HG03520 (cell line): ENCODE measurements at regions not wholly inside any gene's neighbourhood (a gene's known extent, or its start where the extent isn't known, plus 50 kb on each side); places are given as distances from the start of the nearest gene placed in this dataset.

Source experiments
- ATAC-seq: cut with Tn5 transposase; IDR thresholded peaks from one replicate; pipeline ENCODE4 v1.9.1; 2021; ENCODE audit warnings: mild to moderate bottlenecking, moderate library complexity; ENCODE audit not compliant: unreplicated experiment

DNA sequence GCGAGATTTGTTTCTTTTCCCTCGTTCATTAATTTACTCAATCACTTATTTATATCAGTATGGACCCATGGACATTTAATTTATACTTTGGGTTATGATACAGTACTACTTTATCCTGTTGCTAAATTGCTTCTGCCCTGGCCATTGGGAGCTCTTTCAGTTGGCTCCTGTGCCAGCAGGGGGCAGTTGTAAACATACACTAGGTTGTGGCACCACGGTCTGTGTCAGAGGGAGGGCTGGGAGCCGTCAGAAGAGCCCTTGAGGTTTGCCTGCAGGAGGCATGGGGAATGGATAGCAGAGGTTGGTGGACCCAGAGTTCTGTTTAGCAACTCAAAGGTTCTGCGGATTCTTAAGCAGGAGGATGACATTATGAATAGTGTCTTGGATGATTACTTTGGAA is 94.3 kb downstream of the ERCC5 start:
- no peak for ATAC-seq

DNA sequence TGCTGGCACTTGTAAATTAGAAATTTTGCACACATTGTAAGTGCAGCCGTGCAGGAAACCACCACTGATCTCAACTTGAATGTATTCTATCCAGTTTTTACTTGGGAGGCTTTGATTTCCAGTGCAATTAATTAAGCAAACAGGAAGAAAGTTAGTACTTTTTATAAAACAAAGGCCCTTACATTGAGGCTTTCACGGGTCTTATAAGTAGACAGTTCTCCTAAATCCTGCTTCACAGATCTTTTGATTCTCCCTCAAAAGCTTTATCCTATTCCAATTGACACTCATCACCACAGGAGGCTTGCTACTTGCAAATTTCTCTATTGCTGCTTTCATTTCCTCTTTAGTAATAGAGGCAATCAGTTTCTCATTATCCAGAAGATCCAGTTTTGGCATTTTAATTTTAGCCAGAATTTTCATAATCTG is 90.1 kb downstream of the ERCC5 start:
- ATAC-seq = no peak

DNA sequence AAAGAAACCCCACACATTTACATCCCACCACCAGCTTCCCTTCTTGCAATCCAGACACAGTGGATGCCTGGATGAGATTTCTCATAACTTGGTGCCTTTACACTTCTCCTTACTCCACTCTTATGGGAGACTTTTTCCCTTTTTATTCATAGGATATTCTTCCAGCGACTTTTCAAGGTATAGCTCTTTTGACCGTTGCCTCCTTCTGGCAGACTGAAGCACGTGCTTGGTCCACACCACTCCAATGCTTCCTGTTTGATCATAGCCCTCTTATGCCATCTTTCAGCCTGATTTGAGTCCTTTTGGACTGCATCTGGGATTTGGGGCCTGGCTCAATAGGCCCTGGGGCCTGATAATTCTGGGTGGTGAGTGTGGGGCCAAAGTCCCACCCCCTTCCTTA is 87.7 kb downstream of the ERCC5 start:
- ATAC-seq = no peak

DNA sequence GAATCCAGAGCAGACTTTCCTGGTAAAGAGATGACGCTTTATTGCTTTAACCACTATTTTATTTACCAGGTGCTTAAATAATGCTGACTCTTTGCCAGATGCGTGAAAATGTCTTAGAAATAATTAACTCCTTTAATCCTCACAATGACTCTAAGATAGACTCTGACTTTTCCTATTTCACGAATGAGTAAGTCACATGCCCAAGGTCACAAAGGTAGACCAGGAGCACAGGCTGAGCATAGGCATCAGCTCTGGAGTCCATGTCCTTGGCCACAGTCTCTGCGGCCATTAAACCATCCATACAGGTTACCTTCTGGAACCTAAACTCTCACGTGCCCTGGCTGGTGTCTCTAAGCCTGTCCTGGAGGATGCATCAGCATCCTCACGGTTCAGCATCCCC is 87.3 kb downstream of the ERCC5 start:
- no peak for ATAC-seq

DNA sequence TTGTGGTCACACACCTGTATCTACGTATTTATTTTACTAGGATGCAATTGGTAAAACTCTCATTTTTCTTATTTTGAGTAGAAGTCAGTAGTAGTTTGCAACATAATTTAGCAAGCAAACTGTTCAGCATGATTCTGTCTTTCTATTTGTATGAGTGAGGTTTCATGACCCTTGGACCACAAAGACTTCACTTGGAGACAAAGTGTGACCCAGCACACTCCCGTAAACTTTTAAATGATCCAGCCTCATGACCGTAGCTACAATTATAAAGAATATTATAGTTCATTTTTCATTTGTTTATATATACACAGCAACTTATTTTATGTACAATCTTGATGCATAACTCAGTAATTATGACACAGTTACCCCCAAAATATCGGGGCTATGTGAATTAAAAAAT is 86.5 kb downstream of the ERCC5 start:
- ATAC-seq = no peak

DNA sequence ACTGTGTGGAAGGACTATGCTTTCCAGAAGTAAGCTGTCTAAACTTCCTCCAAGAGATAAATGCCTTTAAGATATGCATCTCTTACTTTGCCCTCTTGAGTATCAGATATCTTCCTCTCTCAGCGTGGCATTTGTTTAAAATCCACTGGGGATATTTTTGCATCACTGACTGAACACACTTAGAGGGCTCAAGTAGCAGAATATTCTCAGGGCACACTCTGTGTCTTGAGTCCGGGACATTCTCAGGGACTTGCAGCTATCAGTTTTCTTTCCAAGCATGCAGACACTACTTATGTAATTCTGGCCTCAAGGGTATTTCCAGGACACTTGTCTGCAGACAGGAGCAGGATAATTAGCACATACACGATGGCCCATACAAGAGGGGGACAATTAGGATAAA is 84.7 kb downstream of the ERCC5 start:
- ATAC-seq = no peak

DNA sequence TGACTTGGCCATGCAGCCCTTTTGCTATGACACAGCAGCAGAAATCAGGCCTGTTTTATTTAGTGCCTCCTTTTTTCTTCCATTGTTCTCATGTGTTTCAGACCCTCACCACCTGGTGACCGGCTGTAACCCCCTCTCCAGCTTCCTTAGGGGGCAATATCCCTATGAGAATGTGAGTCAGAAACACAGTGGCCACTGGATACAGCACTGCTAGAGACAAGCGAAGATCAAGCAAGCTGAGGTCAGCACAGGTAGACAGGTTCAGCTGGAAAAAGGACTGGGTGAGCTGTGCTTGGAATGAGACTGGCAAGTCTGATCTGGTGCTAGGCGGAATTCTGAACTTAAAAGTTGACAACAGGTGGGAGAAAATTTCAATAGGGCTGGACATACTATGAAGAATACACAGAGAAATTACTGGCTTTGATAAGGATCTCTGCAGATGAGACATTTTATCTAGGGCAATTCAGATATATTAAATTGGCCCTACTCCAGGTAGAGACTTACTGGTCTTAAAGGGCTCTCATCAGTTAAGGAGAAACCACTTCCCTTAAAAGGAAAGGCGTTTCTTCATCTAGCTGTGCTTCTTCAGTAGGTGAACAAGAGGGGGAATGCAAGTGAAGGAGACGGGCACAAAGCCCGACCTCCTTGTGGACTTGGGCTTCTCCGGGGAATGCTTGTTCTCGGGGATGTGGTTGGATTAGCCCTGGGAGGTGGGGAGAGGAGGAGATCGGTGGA is 83.3 kb downstream of the ERCC5 start:
- no peak for ATAC-seq
